ENCODE measurements at regions not wholly inside any gene's neighbourhood (a gene's known extent, or its start where the extent isn't known, plus 50 kb on each side); places are given as distances from the start of the nearest gene placed in this dataset.

- Histone ChIP-seq H4K20me1 (ENCODE audit: insufficient read depth) (no peaks in the 10 kb centered on the region), H3K27ac (peak overlapping the region; percentile 56; the same call in 1 of the 2 replicates), H3K79me2 (ENCODE audit: insufficient read depth, low read depth) (peaks cover 5% of the 10 kb centered on the region; the same call in 1 of the 2 replicates), H3K4me3 (IDR thresholded peaks at IDR 0.05; ENCODE audit: insufficient read depth, low read depth, low read length) (no peak overlapping the region), H3K36me3 (ENCODE audit: insufficient read depth) (no peaks in the 10 kb centered on the region; the same call in 1 of the 2 replicates), H3K4me2 (peak overlapping the region; percentile 66), H2AFZ (ENCODE audit: low read depth) (no peak overlapping the region), H3K4me1 (ENCODE audit: low read depth, poor library complexity, severe bottlenecking) (peaks cover 65% of the 10 kb centered on the region), H3K9ac (peak overlapping the region; percentile 25; the same call in 1 of the 2 replicates), H3K27me3 (ENCODE audit: insufficient read depth, low read depth) (no peaks in the 10 kb centered on the region)
- TF ChIP-seq CTCF (conservative IDR thresholded peaks at IDR 0.05; ENCODE audit: low read depth, low read length) = peak; percentile 73
These were observed 759.6 kb downstream of the RAB28 start for GRCh38 chr4:12724510-12724909.

- Histone ChIP-seq H3K4me1 (ENCODE audit: low read depth, poor library complexity, severe bottlenecking) (peaks cover 62% of the 10 kb centered on the region), H3K4me3 (IDR thresholded peaks at IDR 0.05; ENCODE audit: insufficient read depth, low read depth, low read length) (no peak overlapping the region), H3K27ac (peak overlapping the region; percentile 56), H3K4me2 (peak overlapping the region; percentile 66), H3K27me3 (ENCODE audit: insufficient read depth, low read depth) (no peaks in the 10 kb centered on the region), H2AFZ (ENCODE audit: low read depth) (no peak overlapping the region), H3K36me3 (ENCODE audit: insufficient read depth) (no peaks in the 10 kb centered on the region; the same call in 1 of the 2 replicates), H3K79me2 (ENCODE audit: insufficient read depth, low read depth) (peaks cover 5% of the 10 kb centered on the region; the same call in 1 of the 2 replicates), H4K20me1 (ENCODE audit: insufficient read depth) (no peaks in the 10 kb centered on the region), H3K9ac (peak overlapping the region; percentile 25; the same call in 1 of the 2 replicates)
- no peak for TF ChIP-seq CTCF (conservative IDR thresholded peaks at IDR 0.05; ENCODE audit: low read depth, low read length)
These were observed 760.2 kb downstream of the RAB28 start for GRCh38 chr4:12723849-12724447.

GRCh38 chr4:12716896-12717295, 767.2 kb downstream of the RAB28 start:
- H4K20me1 ChIP-seq (ENCODE audit: insufficient read depth) = no peaks in the 10 kb centered on the region
- H3K36me3 ChIP-seq (ENCODE audit: insufficient read depth) = no peaks in the 10 kb centered on the region; the same call in 1 of the 2 replicates
- no peak overlapping the region for H3K9ac ChIP-seq
- no peak for TF ChIP-seq CTCF (conservative IDR thresholded peaks at IDR 0.05; ENCODE audit: low read depth, low read length)
- H3K4me1 ChIP-seq (ENCODE audit: low read depth, poor library complexity, severe bottlenecking) = peaks cover 2% of the 10 kb centered on the region
- no peak overlapping the region for H2AFZ ChIP-seq (ENCODE audit: low read depth)
- H3K27ac ChIP-seq = no peak overlapping the region
- H3K4me3 ChIP-seq (IDR thresholded peaks at IDR 0.05; ENCODE audit: insufficient read depth, low read depth, low read length) = no peak overlapping the region
- no peaks in the 10 kb centered on the region for H3K27me3 ChIP-seq (ENCODE audit: insufficient read depth, low read depth)
- H3K4me2 ChIP-seq = no peak overlapping the region
- H3K79me2 ChIP-seq (ENCODE audit: insufficient read depth, low read depth) = no peaks in the 10 kb centered on the region

GRCh38 chr4:12712648-12713339, 771.3 kb downstream of the RAB28 start:
- Histone ChIP-seq H3K27ac (no peak overlapping the region), H3K9ac (no peak overlapping the region), H3K4me3 (IDR thresholded peaks at IDR 0.05; ENCODE audit: insufficient read depth, low read depth, low read length) (no peak overlapping the region), H3K4me2 (no peak overlapping the region), H3K36me3 (ENCODE audit: insufficient read depth) (no peaks in the 10 kb centered on the region), H3K4me1 (ENCODE audit: low read depth, poor library complexity, severe bottlenecking) (peaks cover under 1% of the 10 kb centered on the region), H3K79me2 (ENCODE audit: insufficient read depth, low read depth) (no peaks in the 10 kb centered on the region), H4K20me1 (ENCODE audit: insufficient read depth) (no peaks in the 10 kb centered on the region), H3K27me3 (ENCODE audit: insufficient read depth, low read depth) (no peaks in the 10 kb centered on the region), H2AFZ (ENCODE audit: low read depth) (no peak overlapping the region)
- no peak for TF ChIP-seq CTCF (conservative IDR thresholded peaks at IDR 0.05; ENCODE audit: low read depth, low read length)

All from KMS-11 (cell line).